SK-N-SH treated with all-trans-retinoic acid at 6 μM for 48 hours (cell line): ENCODE measurements at regions not wholly inside any gene's neighbourhood (a gene's known extent, or its start where the extent isn't known, plus 50 kb on each side); places are given as distances from the start of the nearest gene placed in this dataset.

Source experiments
- ARNTL ChIP-seq: fragments of 450-650 bp; formaldehyde crosslinking; IDR thresholded peaks from 2 replicates; pipeline ENCODE4 v1.5.0; 2020; ENCODE audit warnings: low read depth, mild to moderate bottlenecking, moderate library complexity, borderline replicate concordance
- CREB5 ChIP-seq: fragments of 250-450 bp; sonication (Bioruptor Pico); IDR thresholded peaks from 2 replicates; pipeline ENCODE4 v1.5.1; 2020; ENCODE audit warnings: low read depth, mild to moderate bottlenecking, moderate library complexity
- CSDC2 ChIP-seq: fragments of 250-450 bp; sonication (Bioruptor Pico); IDR thresholded peaks from 2 replicates; pipeline ENCODE4 v1.5.0; 2020; ENCODE audit warnings: mild to moderate bottlenecking, moderate library complexity
- CSRNP3 ChIP-seq: fragments of 250-450 bp; sonication (Bioruptor Pico); IDR thresholded peaks from 2 replicates; pipeline ENCODE4 v1.5.1; 2021; ENCODE audit warnings: mild to moderate bottlenecking, moderate library complexity
- ESRRG ChIP-seq: fragments of 250-450 bp; sonication (Bioruptor Pico); IDR thresholded peaks from 2 replicates; pipeline ENCODE4 v1.6.1; 2021; ENCODE audit warnings: mild to moderate bottlenecking
- ISL1 ChIP-seq: fragments of 250-450 bp; sonication (Bioruptor Pico); IDR thresholded peaks from 2 replicates; pipeline ENCODE4 v2.1.2; 2022; ENCODE audit warnings: mild to moderate bottlenecking, moderate library complexity
- OSR1 ChIP-seq: fragments of 250-450 bp; sonication (Bioruptor Pico); IDR thresholded peaks from 2 replicates; pipeline ENCODE4 v1.8.0; 2022; ENCODE audit warnings: moderate library complexity, mild to moderate bottlenecking, inconsistent platforms
- PPARA ChIP-seq: fragments of 250-450 bp; sonication (Bioruptor Pico); IDR thresholded peaks from 2 replicates; pipeline ENCODE4 v1.5.0; 2020; ENCODE audit warnings: mild to moderate bottlenecking, borderline replicate concordance
- RARB ChIP-seq: fragments of 250-450 bp; sonication (Bioruptor Pico); IDR thresholded peaks from 2 replicates; pipeline ENCODE4 v1.8.0; 2021; ENCODE audit warnings: mild to moderate bottlenecking, moderate library complexity
- SNAI2 ChIP-seq: fragments of 250-450 bp; sonication (Bioruptor Pico); IDR thresholded peaks from 2 replicates; pipeline ENCODE4 v1.5.0; 2020; ENCODE audit warnings: mild to moderate bottlenecking, moderate library complexity
- TCF4 ChIP-seq: fragments of 250-450 bp; sonication (Bioruptor Pico); IDR thresholded peaks from 2 replicates; pipeline ENCODE4 v1.8.0; 2021; ENCODE audit warnings: mild to moderate bottlenecking, moderate library complexity, borderline replicate concordance
- TOX ChIP-seq: fragments of 250-450 bp; sonication (Bioruptor Pico); IDR thresholded peaks from 2 replicates; pipeline ENCODE4 v1.8.0; 2021; ENCODE audit warnings: mild to moderate bottlenecking, moderate library complexity, borderline replicate concordance
- ZC3H10 ChIP-seq: fragments of 250-450 bp; sonication (Bioruptor Pico); IDR thresholded peaks from 2 replicates; pipeline ENCODE4 v1.5.1; 2021; ENCODE audit warnings: mild to moderate bottlenecking, moderate library complexity
- ZFP30 ChIP-seq: fragments of 450-650 bp; formaldehyde crosslinking; IDR thresholded peaks from 2 replicates; pipeline ENCODE4 v1.5.0; 2022; ENCODE audit warnings: mild to moderate bottlenecking, moderate library complexity

GRCh38 chr11:15536438-15536837, 421.7 kb downstream of the INSC start:
- TF ChIP-seq CREB5 (CRISPR knock-in tag) (no peak), TCF4 (CRISPR knock-in tag) (no peak), RARB (no peak), CSDC2 (CRISPR knock-in tag) (no peak), ESRRG (CRISPR knock-in tag) (no peak), CSRNP3 (CRISPR knock-in tag) (no peak), ZC3H10 (no peak), ARNTL (CRISPR knock-in tag) (no peak), PPARA (CRISPR knock-in tag) (no peak), ISL1 (no peak), TOX (CRISPR knock-in tag) (no peak), OSR1 (CRISPR knock-in tag) (no peak), ZFP30 (no peak), SNAI2 (CRISPR knock-in tag) (no peak)
